ENCODE measurements at regions not wholly inside any gene's neighbourhood (a gene's known extent, or its start where the extent isn't known, plus 50 kb on each side); places are given as distances from the start of the nearest gene placed in this dataset.

- no peak for DNase-seq (ENCODE audit: low read depth)
- in situ Hi-C loops (cut with HindIII; ENCODE audit: low sequenced_read_pairs) = no loop called here
These were observed 76.6 kb upstream of the ARID1B start for GRCh38 chr6:156700440-156701057.

GRCh38 chr6:156699935-156700334, 77.2 kb upstream of the ARID1B start:
- DNase-seq (ENCODE audit: low read depth) = no peak
- no peak overlapping the region for H3K4me3 ChIP-seq (ENCODE audit: low read depth, low read length)
- no peak for TF ChIP-seq CTCF (IDR thresholded peaks at IDR 0.05; ENCODE audit: low read depth, low read length, missing control alignments)
- in situ Hi-C loops (cut with HindIII; ENCODE audit: low sequenced_read_pairs) = no loop called here

More at GRCh38 chr6:156700440-156701057, 76.6 kb upstream of the ARID1B start:
- H3K4me3 ChIP-seq (ENCODE audit: low read depth, low read length) = no peak overlapping the region
- TF ChIP-seq CTCF (IDR thresholded peaks at IDR 0.05; ENCODE audit: low read depth, low read length, missing control alignments) = no peak

- in situ Hi-C loops (cut with HindIII; ENCODE audit: low sequenced_read_pairs) = no loop called here
- peak; percentile 48 for DNase-seq (ENCODE audit: low read depth)
- H3K4me3 ChIP-seq (ENCODE audit: low read depth, low read length) = no peak overlapping the region
- TF ChIP-seq CTCF (IDR thresholded peaks at IDR 0.05; ENCODE audit: low read depth, low read length, missing control alignments) = no peak
These were observed 78.2 kb upstream of the ARID1B start for GRCh38 chr6:156699017-156699421.

GRCh38 chr6:156698239-156699016, 78.8 kb upstream of the ARID1B start:
- TF ChIP-seq CTCF (IDR thresholded peaks at IDR 0.05; ENCODE audit: low read depth, low read length, missing control alignments) = no peak
- DNase-seq (ENCODE audit: low read depth) = no peak
- in situ Hi-C loops (cut with HindIII; ENCODE audit: low sequenced_read_pairs) = no loop called here

GRCh38 chr6:156697225-156697830, 79.8 kb upstream of the ARID1B start:
- in situ Hi-C loops (cut with HindIII; ENCODE audit: low sequenced_read_pairs) = no loop called here
- DNase-seq (ENCODE audit: low read depth) = no peak
- H3K4me3 ChIP-seq (ENCODE audit: low read depth, low read length) = no peak overlapping the region
- TF ChIP-seq CTCF (IDR thresholded peaks at IDR 0.05; ENCODE audit: low read depth, low read length, missing control alignments) = no peak

More at GRCh38 chr6:156698239-156699016, 78.8 kb upstream of the ARID1B start:
- H3K4me3 ChIP-seq (ENCODE audit: low read depth, low read length) = no peak overlapping the region

- in situ Hi-C loops (cut with HindIII; ENCODE audit: low sequenced_read_pairs) = no loop called here
- DNase-seq (ENCODE audit: low read depth) = no peak
- no peak overlapping the region for H3K4me3 ChIP-seq (ENCODE audit: low read depth, low read length)
- no peak for TF ChIP-seq CTCF (IDR thresholded peaks at IDR 0.05; ENCODE audit: low read depth, low read length, missing control alignments)
These were observed 81.4 kb upstream of the ARID1B start for GRCh38 chr6:156695742-156696141.

All from astrocyte of the cerebellum (primary cell).